ENCODE measurements at regions not wholly inside any gene's neighbourhood (a gene's known extent, or its start where the extent isn't known, plus 50 kb on each side); places are given as distances from the start of the nearest gene placed in this dataset.

DNA sequence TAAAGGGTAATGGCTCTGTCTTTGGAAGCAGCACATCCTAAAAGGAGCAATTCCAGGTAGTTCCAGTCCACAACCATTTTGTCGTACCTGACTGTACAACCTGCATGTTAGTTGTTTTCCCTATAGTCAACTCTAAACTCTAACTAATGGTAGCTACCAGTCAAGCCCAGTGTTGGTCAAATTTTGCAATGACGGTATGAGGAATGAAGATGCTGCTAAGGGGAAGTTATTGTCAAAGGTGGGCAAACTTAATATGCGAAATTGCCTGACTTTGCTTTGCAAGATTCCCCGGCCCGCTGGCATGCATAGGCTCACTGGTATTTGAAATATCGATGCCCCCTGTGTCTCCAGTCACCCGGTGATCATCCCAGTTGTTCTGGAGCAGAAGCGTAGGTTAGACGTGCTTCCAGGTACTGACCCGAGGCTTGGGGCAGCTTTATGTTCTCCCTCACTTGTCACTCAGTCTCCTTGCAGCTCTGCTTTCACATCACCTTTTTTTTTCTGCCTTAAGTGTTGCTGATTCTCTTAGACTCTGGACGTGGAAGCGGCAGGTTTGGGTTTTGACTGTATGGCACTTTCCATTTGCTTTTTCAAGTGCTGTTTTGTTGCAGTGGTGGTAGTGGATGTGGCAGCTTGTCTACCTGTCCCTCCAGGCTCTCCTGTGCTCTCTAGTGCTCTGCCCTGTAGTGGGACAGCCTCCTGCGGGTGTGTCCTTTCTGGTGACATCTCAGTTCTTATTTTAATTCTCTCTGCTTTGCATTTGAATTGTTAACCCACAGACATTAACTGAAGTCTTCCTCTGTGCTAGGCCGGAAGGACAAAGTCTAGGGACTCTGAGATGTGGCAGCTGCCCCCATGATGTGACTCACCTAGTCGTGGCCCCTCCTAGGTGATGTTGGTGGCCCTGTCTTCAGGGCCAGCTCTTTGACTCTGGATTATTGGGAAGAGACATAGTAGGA is 95.8 kb upstream of the UMPS start:
- no peak overlapping the region for H3K4me3 ChIP-seq (replicated peaks in 1 of 2; ENCODE audit: low read depth in 2 of 2, low read length in 2 of 2)
- DNase-seq (ENCODE audit: low read depth in 2 of 2) = no peak
- TF ChIP-seq, protein P1, sequence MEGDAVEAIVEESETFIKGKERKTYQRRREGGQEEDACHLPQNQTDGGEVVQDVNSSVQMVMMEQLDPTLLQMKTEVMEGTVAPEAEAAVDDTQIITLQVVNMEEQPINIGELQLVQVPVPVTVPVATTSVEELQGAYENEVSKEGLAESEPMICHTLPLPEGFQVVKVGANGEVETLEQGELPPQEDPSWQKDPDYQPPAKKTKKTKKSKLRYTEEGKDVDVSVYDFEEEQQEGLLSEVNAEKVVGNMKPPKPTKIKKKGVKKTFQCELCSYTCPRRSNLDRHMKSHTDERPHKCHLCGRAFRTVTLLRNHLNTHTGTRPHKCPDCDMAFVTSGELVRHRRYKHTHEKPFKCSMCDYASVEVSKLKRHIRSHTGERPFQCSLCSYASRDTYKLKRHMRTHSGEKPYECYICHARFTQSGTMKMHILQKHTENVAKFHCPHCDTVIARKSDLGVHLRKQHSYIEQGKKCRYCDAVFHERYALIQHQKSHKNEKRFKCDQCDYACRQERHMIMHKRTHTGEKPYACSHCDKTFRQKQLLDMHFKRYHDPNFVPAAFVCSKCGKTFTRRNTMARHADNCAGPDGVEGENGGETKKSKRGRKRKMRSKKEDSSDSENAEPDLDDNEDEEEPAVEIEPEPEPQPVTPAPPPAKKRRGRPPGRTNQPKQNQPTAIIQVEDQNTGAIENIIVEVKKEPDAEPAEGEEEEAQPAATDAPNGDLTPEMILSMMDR (IDR thresholded peaks at IDR 0.05; ENCODE audit: low read depth, low read length) = no peak

DNA sequence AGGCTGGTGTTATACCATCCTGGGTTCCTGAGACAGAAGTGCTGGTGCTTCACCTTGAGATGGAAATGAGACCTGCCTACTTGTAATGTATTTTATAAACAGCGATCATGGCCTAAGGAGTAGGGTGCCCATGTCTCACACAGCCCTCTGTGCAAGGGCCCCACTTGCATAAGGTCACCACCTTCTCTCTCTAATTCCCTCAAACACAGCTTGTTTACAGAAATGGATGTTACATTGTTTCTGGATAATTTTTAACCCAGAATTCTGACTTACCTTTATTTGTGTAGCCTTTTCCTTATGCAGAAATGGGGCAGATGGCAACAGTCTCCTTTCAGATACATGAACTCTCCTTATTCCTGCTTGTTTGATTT is 95.1 kb upstream of the UMPS start:
- H3K4me3 ChIP-seq (replicated peaks in 1 of 2; ENCODE audit: low read depth in 2 of 2, low read length in 2 of 2) = no peak overlapping the region
- TF ChIP-seq, protein P1 (IDR thresholded peaks at IDR 0.05; ENCODE audit: low read depth, low read length) = no peak
- no peak for DNase-seq (ENCODE audit: low read depth in 2 of 2)

DNA sequence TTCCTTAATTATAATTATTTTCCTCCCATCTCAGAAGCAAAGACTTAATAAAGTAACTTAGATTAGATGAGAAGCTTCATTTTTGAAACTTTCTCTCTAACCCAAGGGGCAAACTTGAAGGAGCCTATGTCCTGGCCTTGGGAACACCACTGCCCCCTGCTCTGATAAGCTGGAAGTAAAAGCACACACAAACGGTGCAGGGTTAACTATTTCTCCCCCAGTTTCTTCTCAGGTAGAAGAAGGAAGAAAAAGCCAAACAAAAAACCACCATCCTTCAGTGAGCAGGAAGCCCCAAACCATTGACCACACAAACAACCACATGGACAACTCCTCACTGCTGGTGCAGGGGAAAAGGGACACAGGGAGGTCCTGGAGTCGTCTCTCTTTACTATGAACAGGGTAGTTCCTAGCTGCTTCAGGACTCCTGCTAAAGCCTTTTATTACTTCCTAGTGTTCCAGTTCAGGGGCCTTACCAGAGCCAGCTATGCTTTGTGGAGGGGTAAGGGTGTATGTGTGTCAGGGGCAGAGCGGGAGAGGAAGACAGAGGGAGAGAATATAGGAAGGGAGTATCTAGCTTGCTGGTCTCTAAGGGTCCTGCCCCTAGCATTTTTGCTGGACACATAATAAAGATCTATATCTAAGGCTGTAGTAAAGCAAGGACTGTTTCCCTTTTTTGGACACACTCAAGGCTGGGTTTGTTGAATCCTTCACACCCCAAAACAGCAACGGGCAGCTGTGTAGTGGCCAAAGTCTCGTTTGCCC is 94.0 kb upstream of the UMPS start:
- no peak for DNase-seq (ENCODE audit: low read depth in 2 of 2)
- TF ChIP-seq, protein P1 (IDR thresholded peaks at IDR 0.05; ENCODE audit: low read depth, low read length) = no peak
- H3K4me3 ChIP-seq (replicated peaks in 1 of 2; ENCODE audit: low read depth in 2 of 2, low read length in 2 of 2) = no peak overlapping the region

DNA sequence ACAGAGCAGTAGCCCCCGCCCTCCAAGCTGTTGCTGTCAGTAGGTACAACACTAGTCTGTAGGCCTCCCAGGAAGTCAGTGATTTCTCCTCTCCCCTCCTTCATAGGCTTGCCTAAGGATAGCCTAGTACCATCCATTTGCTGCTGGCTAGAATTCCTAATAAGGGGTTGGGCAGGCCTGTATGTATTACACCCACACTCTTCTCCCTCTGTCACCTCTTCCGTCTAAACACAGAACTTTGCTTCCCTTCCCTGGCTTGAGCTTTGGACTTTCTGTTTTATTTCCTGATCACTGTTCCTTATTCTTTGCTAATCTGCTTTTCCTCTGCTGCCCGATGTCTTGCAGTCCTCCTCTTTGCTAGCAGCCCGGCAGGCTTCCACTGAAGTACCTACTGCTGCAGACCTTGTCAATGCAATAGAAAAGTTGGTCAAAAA is 93.4 kb upstream of the UMPS start:
- TF ChIP-seq, protein P1 (IDR thresholded peaks at IDR 0.05; ENCODE audit: low read depth, low read length) = no peak
- no peak for DNase-seq (ENCODE audit: low read depth in 2 of 2)
- H3K4me3 ChIP-seq (replicated peaks in 1 of 2; ENCODE audit: low read depth in 2 of 2, low read length in 2 of 2) = no peak overlapping the region

DNA sequence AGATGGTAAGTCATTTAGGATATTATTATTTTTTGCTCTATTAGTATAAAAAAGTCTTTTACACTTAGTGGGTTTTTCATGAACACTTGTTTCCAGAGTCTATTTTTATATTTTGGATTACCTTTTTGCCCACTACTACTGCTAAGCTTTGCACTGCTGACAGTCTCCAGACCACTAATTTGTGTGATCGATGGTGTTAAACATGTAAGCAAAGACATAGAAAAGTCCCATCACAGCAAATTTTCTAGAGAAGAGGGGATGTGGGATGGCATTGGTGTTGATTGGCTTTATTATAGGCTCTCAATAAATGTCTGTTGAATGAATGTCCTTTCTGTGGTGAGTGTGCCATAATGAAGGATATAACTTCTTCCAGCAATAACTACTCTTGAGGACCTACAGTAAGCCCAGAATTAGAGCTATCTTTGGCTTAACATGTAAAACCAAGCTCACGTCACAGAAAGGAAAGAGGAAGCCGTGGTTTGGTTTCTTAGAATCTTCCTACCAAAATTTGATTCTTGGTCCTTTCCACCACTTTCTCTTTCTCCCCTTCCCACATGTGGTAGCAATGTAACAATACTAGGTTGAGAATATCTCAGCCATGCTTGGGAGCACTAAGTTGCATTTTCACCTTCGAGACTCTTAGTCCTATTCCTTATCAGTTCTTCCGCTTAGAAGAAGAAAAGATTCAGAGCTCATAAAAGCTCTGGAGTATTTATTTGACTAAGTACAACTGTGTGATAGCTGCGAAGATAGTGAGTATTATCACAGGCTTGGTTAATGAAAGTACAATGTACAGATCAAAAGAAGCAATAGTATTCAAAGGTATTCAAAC is 90.6 kb upstream of the UMPS start:
- no peak for DNase-seq (ENCODE audit: low read depth in 2 of 2)
- H3K4me3 ChIP-seq (replicated peaks in 1 of 2; ENCODE audit: low read depth in 2 of 2, low read length in 2 of 2) = no peak overlapping the region
- TF ChIP-seq, protein P1 (IDR thresholded peaks at IDR 0.05; ENCODE audit: low read depth, low read length) = no peak

DNA sequence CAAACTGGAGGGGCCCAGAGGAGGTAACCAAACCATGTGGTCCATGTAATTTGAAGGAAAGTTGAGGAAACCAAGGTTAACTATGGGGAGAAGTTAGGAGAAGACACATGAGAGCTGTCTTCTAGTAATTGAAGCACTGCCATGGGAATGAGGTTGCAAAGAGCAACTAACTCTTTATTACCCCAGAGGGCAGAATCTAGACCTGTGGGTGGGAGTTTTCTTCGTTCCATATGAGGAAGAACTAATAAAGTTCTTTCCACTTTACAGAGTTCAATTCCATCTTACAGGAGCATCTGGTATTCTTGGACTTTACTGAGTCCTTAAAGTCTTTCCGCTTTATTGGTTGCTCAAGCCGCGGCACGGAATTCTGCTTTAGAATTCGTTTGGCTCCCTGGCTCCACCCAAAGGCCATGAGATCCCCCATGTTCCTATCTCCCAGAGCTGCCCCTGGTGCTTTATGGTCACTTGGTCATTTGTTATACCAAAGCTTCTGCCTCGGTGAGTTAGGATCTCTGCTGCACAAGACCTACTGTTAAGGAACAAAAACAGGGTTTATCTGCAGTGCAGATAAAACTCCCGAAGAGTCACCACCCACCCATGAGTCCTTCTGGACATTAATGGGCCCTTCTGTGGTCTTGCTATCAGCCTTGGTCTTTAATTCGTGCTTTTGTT is 89.5 kb upstream of the UMPS start:
- TF ChIP-seq, protein P1 (IDR thresholded peaks at IDR 0.05; ENCODE audit: low read depth, low read length) = no peak
- no peak overlapping the region for H3K4me3 ChIP-seq (replicated peaks in 1 of 2; ENCODE audit: low read depth in 2 of 2, low read length in 2 of 2)
- DNase-seq (ENCODE audit: low read depth in 2 of 2) = no peak
